Heart right ventricle (tissue), 16 donors: ENCODE measurements at regions not wholly inside any gene's neighbourhood (a gene's known extent, or its start where the extent isn't known, plus 50 kb on each side); places are given as distances from the start of the nearest gene placed in this dataset.

ENCODE experiments used
- ATAC-seq, 8 donors: fragments of 200-7000 bp; cut with Tn5 transposase; one replicate each; pipeline ENCODE4 v1.9.1; 2020; ENCODE audit warnings: mild to moderate bottlenecking in 8 of 8, moderate library complexity in 8 of 8, moderate number of reproducible peaks in 1 of 8
- DNase-seq, 2 donors: peaks; one replicate each; pipeline ENCODE4 v3.0.0-alpha.2; 2020
- H3K27ac ChIP-seq, 10 donors: fragments of 200-600 bp; sonication (generic) in 2 of 10; one replicate each; pipeline versions ENCODE4 v1.5.0 to v1.8.0; 2020 to 2022; ENCODE audit warnings: mild to moderate bottlenecking in 3 of 10
- H3K27me3 ChIP-seq, 7 donors: fragments of 200-600 bp; one replicate each; pipeline ENCODE4 v1.8.0; 2021 to 2022; ENCODE audit warnings: mild to moderate bottlenecking in 2 of 7
- H3K36me3 ChIP-seq, 9 donors: fragments of 200-600 bp; sonication (generic) in 1 of 9; one replicate each; pipeline versions ENCODE4 v1.5.0 to v1.8.0; 2020 to 2022; ENCODE audit warnings: mild to moderate bottlenecking in 2 of 9
- H3K4me1 ChIP-seq, 9 donors: fragments of 200-600 bp; sonication (generic) in 1 of 9; one replicate each; pipeline versions ENCODE4 v1.5.0 to v1.8.0; 2020 to 2022; ENCODE audit warnings: mild to moderate bottlenecking in 4 of 9
- H3K4me3 ChIP-seq, 10 donors: fragments of 200-600 bp; sonication (generic) in 2 of 10; one replicate each; pipeline versions ENCODE4 v1.5.0 to v1.8.0; 2020 to 2022; ENCODE audit warnings: mild to moderate bottlenecking in 7 of 10, moderate library complexity in 2 of 10
- H3K9me3 ChIP-seq, 11 donors: fragments of 200-600 bp in 10 of 11; sonication (generic) in 2 of 11; one replicate each; pipeline versions ENCODE4 v1.5.0 to v1.8.0; 2013 to 2022; ENCODE audit warnings: mild to moderate bottlenecking in 2 of 11, control low read depth in 1 of 11, moderate library complexity in 1 of 11
- CTCF ChIP-seq, 9 donors: fragments of 200-600 bp; sonication (generic) in 2 of 9; IDR thresholded peaks; one replicate each; pipeline versions ENCODE4 v1.5.0 to v1.8.0; 2021 to 2022; ENCODE audit warnings: antibody characterized with exemption in 9 of 9, mild to moderate bottlenecking in 5 of 9, moderate library complexity in 1 of 9
- WGBS, 2 donors: extraction: QIAGEN DNeasy Blood & Tissue Kit; methylation state at CpG; one replicate each; pipeline ENCODE4 v1.1.7; 2013; ENCODE audit warnings: inconsistent platforms in 1 of 2; 5-methylcytosine and 5-hydroxymethylcytosine counted together
- intact Hi-C, 10 donors: fragments of 100-400 bp; cut with DNase I; formaldehyde crosslinking; loops; one replicate each; pipeline versions ENCODE4 v1.11.1 to v1.14.2; 2022
- donor health status: Arrhythmogenic right ventricular cardiomyopathy.
- donor health status: ischemic (EF 13 %, LVEDD 7.1; RV severe dilation, severe dysfunction).
- donor health status: healthy with polysubstance abuse.
- donor health status: DM: no; HTN: yes; CAD: no.
- donor health status: DM: no; HTN: no; CAD: no.
- donor health status: ischemic (EF 25% LVEDD 6.9; RV normal size, moderate dysfunction).
- donor health status: ischemic (EF 25% LVEDD 5.7; RV mildly dilated, moderate dysfunction).
- donor health status: healthy.
- donor health status: DM: yes; HTN: yes; CAD: no.
- donor health status: Ischemic cardiomyopathy.
- donor health status: ischemic (EF 35%, LVEDD 5.7; RV mildly dilated, moderate dysfunction).
- donor health status: nonischemic (EF 11% LVEDD 7.7; RV severe dilation, severe dysfunction).
- donor health status: DM: yes; HTN: yes; CAD: no.
- donor health status: PGD.
- donor health status: ischemic (EF 29% LVEDD 5.4; RV normal size, mild dysfunction).
- donor health status: nonischemic (EF 23%, LVEDD 6.1; RV moderate dilation, normal function).

- ATAC-seq, result no peak
- Histone ChIP-seq H3K27ac (no peak overlapping the region), H3K4me1 (no peaks in the 10 kb centered on the region), H3K9me3 (peaks cover 0 to 16% (median 0%) of the 10 kb centered on the region in 11 donors), H3K36me3 (no peaks in the 10 kb centered on the region), H3K4me3 (no peak overlapping the region), H3K27me3 (no peaks in the 10 kb centered on the region)
- DNase-seq, result no peak
- peak in 1 of 9 donors; percentile 5 for TF ChIP-seq CTCF (IDR thresholded peaks at IDR 0.05)
- intact Hi-C loops, result no loop called here
- WGBS, 2 donors, result 57 to 61% methylated on average over 5 of the region's 5 CpGs
These were observed 1282.2 kb downstream of the AACS start for GRCh38 chr12:126347421-126347820.

DNA sequence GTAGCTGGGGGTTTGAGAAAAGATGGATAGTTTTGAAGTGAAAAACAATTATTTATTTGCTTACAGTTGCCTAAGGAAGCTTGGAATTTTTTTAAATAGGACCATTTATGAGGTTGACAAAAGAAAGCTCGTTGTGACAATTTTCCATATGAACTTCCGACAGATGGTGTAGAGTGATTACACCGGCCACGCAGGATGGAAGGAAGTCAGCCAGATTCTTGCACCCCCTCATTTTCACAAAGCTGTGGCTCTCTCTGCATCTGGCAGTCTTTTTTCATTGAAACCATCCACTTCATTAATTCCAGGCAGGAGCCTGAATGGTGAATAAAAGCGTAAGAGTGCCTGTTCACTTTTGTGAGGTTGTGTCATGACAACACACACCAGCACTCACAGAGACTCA is 1284.1 kb downstream of the AACS start:
- 85 to 87% methylated on average over 5 of the region's 5 CpGs for WGBS, 2 donors
- peaks cover 0 to 23% (median 0%) of the 10 kb centered on the region in 11 donors for H3K9me3 ChIP-seq
- ATAC-seq (no peak), DNase-seq (no peak)
- intact Hi-C loops, result no loop called here
- no peaks in the 10 kb centered on the region for H3K27me3 ChIP-seq
- H3K4me3 ChIP-seq, result no peak overlapping the region
- H3K27ac ChIP-seq, result no peak overlapping the region
- no peaks in the 10 kb centered on the region for H3K4me1 ChIP-seq
- no peak for TF ChIP-seq CTCF (IDR thresholded peaks at IDR 0.05)
- H3K36me3 ChIP-seq, result no peaks in the 10 kb centered on the region

GRCh38 chr12:126353604-126354003 is 1288.4 kb downstream of the AACS start:
- H3K4me3 ChIP-seq, result no peak overlapping the region
- DNase-seq, result no peak
- ATAC-seq, result no peak
- peaks cover 0 to 37% (median 0%) of the 10 kb centered on the region in 11 donors for H3K9me3 ChIP-seq
- H3K36me3 ChIP-seq, result no peaks in the 10 kb centered on the region
- TF ChIP-seq CTCF (IDR thresholded peaks at IDR 0.05), result no peak
- no peaks in the 10 kb centered on the region for H3K27me3 ChIP-seq
- H3K4me1 ChIP-seq, result no peaks in the 10 kb centered on the region
- intact Hi-C loops, result no loop called here
- WGBS, 2 donors, result 21 to 50% methylated on average over 1 of the region's 1 CpG
- no peak overlapping the region for H3K27ac ChIP-seq

- no peaks in the 10 kb centered on the region for H3K27me3 ChIP-seq
- DNase-seq (no peak), ATAC-seq (no peak)
- no peak overlapping the region for H3K27ac ChIP-seq
- no peaks in the 10 kb centered on the region for H3K36me3 ChIP-seq
- intact Hi-C loops, result no loop called here
- TF ChIP-seq CTCF (IDR thresholded peaks at IDR 0.05), result no peak
- peaks cover 0 to 43% (median 0%) of the 10 kb centered on the region in 11 donors for H3K9me3 ChIP-seq
- H3K4me3 ChIP-seq, result no peak overlapping the region
- no peaks in the 10 kb centered on the region for H3K4me1 ChIP-seq
- WGBS, 2 donors, result 52 to 70% methylated on average over 4 of the region's 4 CpGs
These were observed 1289.4 kb downstream of the AACS start for GRCh38 chr12:126354633-126355032.
